ENCODE measurements at regions not wholly inside any gene's neighbourhood (a gene's known extent, or its start where the extent isn't known, plus 50 kb on each side); places are given as distances from the start of the nearest gene placed in this dataset.
"Not testable (repeated sequence)": the region's sequence is repeated elsewhere in the genome, so short reads cannot be mapped to it uniquely, and the experiment has no call there.

DNA sequence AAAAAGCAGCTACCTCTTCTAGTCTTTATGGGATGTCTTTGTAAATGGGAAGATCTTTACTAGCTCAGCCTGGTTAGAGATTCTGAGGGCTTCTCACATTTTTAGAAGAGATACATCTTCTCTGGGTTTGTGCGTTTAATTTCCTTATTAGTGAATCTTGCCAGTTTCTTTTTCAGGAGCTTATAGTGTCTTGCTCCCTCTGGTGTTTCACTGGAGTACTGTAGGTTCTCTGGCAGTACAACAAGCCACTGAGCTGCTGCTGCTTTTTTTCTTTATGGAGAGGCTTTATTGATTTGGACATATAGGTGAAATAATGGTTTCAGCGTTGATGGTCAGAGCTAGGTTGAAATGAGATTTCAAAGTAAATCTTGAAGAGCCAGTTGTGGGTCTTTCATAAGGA is 82.9 kb downstream of the LAS1L start:
- no peak for TF ChIP-seq POLR2AphosphoS5 (IDR thresholded peaks at IDR 0.05)
- no peak for TF ChIP-seq EP300 (IDR thresholded peaks at IDR 0.05)
- no peak for TF ChIP-seq POLR2A (IDR thresholded peaks at IDR 0.05; ENCODE audit: low read depth)
- TF ChIP-seq, protein P1, sequence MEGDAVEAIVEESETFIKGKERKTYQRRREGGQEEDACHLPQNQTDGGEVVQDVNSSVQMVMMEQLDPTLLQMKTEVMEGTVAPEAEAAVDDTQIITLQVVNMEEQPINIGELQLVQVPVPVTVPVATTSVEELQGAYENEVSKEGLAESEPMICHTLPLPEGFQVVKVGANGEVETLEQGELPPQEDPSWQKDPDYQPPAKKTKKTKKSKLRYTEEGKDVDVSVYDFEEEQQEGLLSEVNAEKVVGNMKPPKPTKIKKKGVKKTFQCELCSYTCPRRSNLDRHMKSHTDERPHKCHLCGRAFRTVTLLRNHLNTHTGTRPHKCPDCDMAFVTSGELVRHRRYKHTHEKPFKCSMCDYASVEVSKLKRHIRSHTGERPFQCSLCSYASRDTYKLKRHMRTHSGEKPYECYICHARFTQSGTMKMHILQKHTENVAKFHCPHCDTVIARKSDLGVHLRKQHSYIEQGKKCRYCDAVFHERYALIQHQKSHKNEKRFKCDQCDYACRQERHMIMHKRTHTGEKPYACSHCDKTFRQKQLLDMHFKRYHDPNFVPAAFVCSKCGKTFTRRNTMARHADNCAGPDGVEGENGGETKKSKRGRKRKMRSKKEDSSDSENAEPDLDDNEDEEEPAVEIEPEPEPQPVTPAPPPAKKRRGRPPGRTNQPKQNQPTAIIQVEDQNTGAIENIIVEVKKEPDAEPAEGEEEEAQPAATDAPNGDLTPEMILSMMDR (IDR thresholded peaks at IDR 0.05) = peak in 1 of 3 experiments; percentile 9
- intact Hi-C loops (cut with DNase I) = no loop called here
- Histone ChIP-seq H3K27me3 (no peaks in the 10 kb centered on the region), H3K9me3 (peaks cover 0 to 17% (median 0%) of the 10 kb centered on the region in 4 donors), H3K4me3 (no peak overlapping the region), H3K4me1 (no peaks in the 10 kb centered on the region), H3K27ac (replicated peaks in 1 of 4) (no peak overlapping the region), H3K36me3 (no peaks in the 10 kb centered on the region)
- DNase-seq (ENCODE audit: extremely low spot score) = no peak
- WGBS = 57% methylated on average over 2 of the region's 2 CpGs

DNA sequence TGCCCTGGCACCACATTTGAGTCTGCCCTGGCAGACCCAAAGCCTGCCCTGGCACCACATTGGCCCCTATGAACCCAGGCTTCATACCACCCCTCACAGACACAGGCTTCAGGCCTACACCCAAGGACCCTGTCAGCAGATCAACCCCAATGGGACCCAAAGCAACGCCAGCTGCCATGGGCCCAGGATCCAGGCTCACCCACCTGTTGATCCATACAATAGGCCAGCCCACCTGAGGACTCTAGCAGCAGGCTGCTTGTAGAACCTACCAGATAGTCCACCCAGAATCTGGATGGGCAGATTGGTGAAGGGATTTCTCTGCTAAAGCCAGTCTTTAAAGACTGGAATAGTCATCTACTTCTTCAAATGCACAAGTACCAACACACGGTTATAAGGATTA is 114.4 kb downstream of the LAS1L start:
- no peaks in the 10 kb centered on the region for H3K4me1 ChIP-seq

DNA sequence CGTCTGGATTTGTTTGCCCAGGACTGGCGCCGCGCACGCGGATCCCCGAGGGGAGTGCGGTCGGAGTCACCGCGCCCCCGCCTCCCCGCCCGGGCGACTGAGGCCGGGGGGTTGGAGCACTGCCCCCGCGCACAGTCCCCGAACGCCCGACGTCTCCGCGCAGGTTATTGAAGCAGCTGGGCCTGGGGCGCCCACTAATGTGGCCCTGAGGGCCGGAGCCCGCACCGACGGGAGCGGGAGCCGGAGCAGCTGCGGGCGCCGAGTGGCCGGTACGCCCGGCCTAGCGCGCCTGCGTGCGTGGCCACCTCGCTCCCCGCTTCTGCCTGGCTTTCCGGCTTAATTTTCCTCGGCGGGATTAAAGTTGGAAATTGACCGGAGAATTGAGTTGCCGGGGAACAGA is 126.9 kb downstream of the LAS1L start:
- DNase-seq (ENCODE audit: extremely low spot score); intact Hi-C loops (cut with DNase I); H3K27ac ChIP-seq (replicated peaks in 1 of 4); H3K4me1 ChIP-seq; H3K36me3 ChIP-seq: not testable (repeated sequence)
- Histone ChIP-seq H3K9me3 (peaks cover 0 to 27% (median 0%) of the 10 kb centered on the region in 4 donors), H3K27me3 (peaks cover 0 to 14% (median 3%) of the 10 kb centered on the region in 4 donors), H3K4me3 (peak overlapping the region; percentile 27 to 41 (median 36))
- WGBS = 61% methylated on average over 24 of the region's 48 CpGs

More for the DNA sequence above, 114.4 kb downstream of the LAS1L start:
- TF ChIP-seq, protein P1 (IDR thresholded peaks at IDR 0.05) = no peak
- TF ChIP-seq POLR2AphosphoS5 (IDR thresholded peaks at IDR 0.05) = no peak
- H3K27me3 ChIP-seq = no peaks in the 10 kb centered on the region
- DNase-seq (ENCODE audit: extremely low spot score) = no peak
- H3K27ac ChIP-seq (replicated peaks in 1 of 4) = no peak overlapping the region
- H3K9me3 ChIP-seq = peaks cover 0 to 20% (median 0%) of the 10 kb centered on the region in 4 donors
- H3K4me3 ChIP-seq = no peak overlapping the region
- intact Hi-C loops (cut with DNase I) = no loop called here
- no peaks in the 10 kb centered on the region for H3K36me3 ChIP-seq
- WGBS = 85% methylated on average over 2 of the region's 2 CpGs

DNA sequence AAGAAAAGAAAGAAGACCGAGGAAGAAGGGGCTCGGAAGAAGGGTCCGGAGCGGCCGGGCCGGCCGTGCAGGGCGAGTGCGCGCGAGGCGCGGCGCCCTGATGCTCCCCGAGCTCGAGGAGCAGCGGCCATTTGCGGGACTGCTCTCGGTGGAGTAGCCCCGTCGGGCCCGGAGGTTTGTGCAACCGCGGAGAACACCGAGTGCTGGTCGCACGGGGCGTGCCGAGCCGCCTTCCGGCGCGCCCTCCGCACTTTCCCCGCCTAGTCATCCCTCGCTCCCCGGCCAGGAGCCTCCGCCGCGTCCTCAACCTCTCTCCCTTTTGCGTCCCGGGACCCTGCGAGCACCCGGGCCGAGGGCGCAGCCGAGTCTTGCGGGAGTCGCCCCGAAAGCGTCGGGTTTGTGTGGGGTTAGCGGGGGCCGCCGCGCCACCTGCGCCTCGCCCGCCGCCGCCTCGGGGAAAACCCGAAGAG is 127.4 kb downstream of the LAS1L start:
- 48% methylated on average over 18 of the region's 63 CpGs for WGBS
- no peaks in the 10 kb centered on the region for H3K36me3 ChIP-seq
- H3K27ac ChIP-seq (replicated peaks in 1 of 4) = no peak overlapping the region
- TF ChIP-seq EP300 (IDR thresholded peaks at IDR 0.05) (no peak), POLR2AphosphoS5 (IDR thresholded peaks at IDR 0.05) (no peak), POLR2A (IDR thresholded peaks at IDR 0.05; ENCODE audit: low read depth) (no peak)
- TF ChIP-seq, protein P1 (IDR thresholded peaks at IDR 0.05) = no peak
- H3K9me3 ChIP-seq = peaks cover 0 to 29% (median 0%) of the 10 kb centered on the region in 4 donors
- H3K27me3 ChIP-seq = peaks cover 0 to 17% (median 3%) of the 10 kb centered on the region in 4 donors
- H3K4me1 ChIP-seq = peaks cover 0 to 6% (median 3%) of the 10 kb centered on the region in 4 donors
- intact Hi-C loops (cut with DNase I) = no loop called here
- H3K4me3 ChIP-seq = peak overlapping the region; percentile 27 to 41 (median 36)
- no peak for DNase-seq (ENCODE audit: extremely low spot score)

DNA sequence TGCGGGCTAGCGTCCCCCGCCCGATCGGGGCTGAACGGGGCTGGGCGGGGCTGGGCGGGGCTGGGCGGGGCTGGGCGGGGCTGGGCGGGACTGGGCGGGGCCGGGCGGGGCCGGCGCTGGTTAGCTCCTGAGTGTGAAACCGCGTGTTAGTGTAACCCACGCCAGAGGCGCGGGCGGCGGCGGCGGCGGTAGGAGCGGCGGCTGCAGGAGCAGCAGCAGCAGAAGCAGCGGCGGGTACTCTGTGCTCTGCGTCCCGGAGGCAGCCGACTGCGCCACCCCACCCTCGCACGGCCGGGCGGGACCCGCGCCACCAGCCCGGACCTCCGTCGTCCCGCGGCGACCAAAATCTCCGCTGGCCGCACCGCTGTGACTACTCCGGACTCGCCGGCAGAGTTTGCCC is 128.1 kb downstream of the LAS1L start:
- H3K9me3 ChIP-seq = peaks cover 0 to 29% (median 0%) of the 10 kb centered on the region in 4 donors
- no peak overlapping the region for H3K27ac ChIP-seq (replicated peaks in 1 of 4)
- H3K36me3 ChIP-seq = no peaks in the 10 kb centered on the region
- H3K27me3 ChIP-seq = peaks cover 0 to 22% (median 3%) of the 10 kb centered on the region in 4 donors
- TF ChIP-seq POLR2AphosphoS5 (IDR thresholded peaks at IDR 0.05) (no peak), EP300 (IDR thresholded peaks at IDR 0.05) (no peak), POLR2A (IDR thresholded peaks at IDR 0.05; ENCODE audit: low read depth) (no peak)
- TF ChIP-seq, protein P1 (IDR thresholded peaks at IDR 0.05) = no peak
- intact Hi-C loops (cut with DNase I) = no loop called here
- peaks cover 0 to 6% (median 3%) of the 10 kb centered on the region in 4 donors for H3K4me1 ChIP-seq
- H3K4me3 ChIP-seq = peak overlapping the region; percentile 27 to 41 (median 36)
- no peak for DNase-seq (ENCODE audit: extremely low spot score)
- WGBS = 33% methylated on average over 13 of the region's 52 CpGs
